NCI-H1092 treated with DMSO at 0.1 percent for 48 hours (cell line): ENCODE measurements at regions not wholly inside any gene's neighbourhood (a gene's known extent, or its start where the extent isn't known, plus 50 kb on each side); places are given as distances from the start of the nearest gene placed in this dataset.
"Not testable (repeated sequence)": the region's sequence is repeated elsewhere in the genome, so short reads cannot be mapped to it uniquely, and the experiment has no call there.

Experiments
- DNase-seq: peaks from one replicate; lab custom pipeline; 2025; lab: John Stamatoyannopoulos, UW

- no peak for DNase-seq
Measured at GRCh38 chr9:134530724-134531123, 110.9 kb upstream of the COL5A1 start.

GRCh38 chr9:134531220-134531970, 110.2 kb upstream of the COL5A1 start:
- DNase-seq: no peak

- DNase-seq: no peak
Measured at GRCh38 chr9:134532084-134532483, 109.5 kb upstream of the COL5A1 start.

- DNase-seq: not testable (repeated sequence)
Measured at GRCh38 chr9:134532661-134533060, 108.9 kb upstream of the COL5A1 start.

- DNase-seq: no peak
Measured at GRCh38 chr9:134533850-134534588, 107.6 kb upstream of the COL5A1 start.

GRCh38 chr9:134534661-134535080, 106.9 kb upstream of the COL5A1 start:
- no peak for DNase-seq

GRCh38 chr9:134535171-134535570, 106.4 kb upstream of the COL5A1 start:
- DNase-seq: no peak

- no peak for DNase-seq
Measured at GRCh38 chr9:134536101-134536900, 105.3 kb upstream of the COL5A1 start.

- no peak for DNase-seq
Measured at GRCh38 chr9:134536931-134537330, 104.7 kb upstream of the COL5A1 start.

- DNase-seq: no peak
Measured at GRCh38 chr9:134537951-134538641, 103.5 kb upstream of the COL5A1 start.

- no peak for DNase-seq
Measured at GRCh38 chr9:134538856-134539566, 102.6 kb upstream of the COL5A1 start.

GRCh38 chr9:134539586-134540194, 101.9 kb upstream of the COL5A1 start:
- DNase-seq: no peak

- DNase-seq: no peak
Measured at GRCh38 chr9:134540276-134541096, 101.1 kb upstream of the COL5A1 start.

GRCh38 chr9:134541097-134541747, 100.4 kb upstream of the COL5A1 start:
- no peak for DNase-seq

- no peak for DNase-seq
Measured at GRCh38 chr9:134544388-134545214, 97.0 kb upstream of the COL5A1 start.

- DNase-seq: no peak
Measured at GRCh38 chr9:134545215-134545542, 96.4 kb upstream of the COL5A1 start.

- DNase-seq: no peak
Measured at GRCh38 chr9:134545543-134546245, 95.9 kb upstream of the COL5A1 start.

GRCh38 chr9:134546246-134546731, 95.3 kb upstream of the COL5A1 start:
- no peak for DNase-seq
